ENCODE measurements at regions not wholly inside any gene's neighbourhood (a gene's known extent, or its start where the extent isn't known, plus 50 kb on each side); places are given as distances from the start of the nearest gene placed in this dataset.

DNA sequence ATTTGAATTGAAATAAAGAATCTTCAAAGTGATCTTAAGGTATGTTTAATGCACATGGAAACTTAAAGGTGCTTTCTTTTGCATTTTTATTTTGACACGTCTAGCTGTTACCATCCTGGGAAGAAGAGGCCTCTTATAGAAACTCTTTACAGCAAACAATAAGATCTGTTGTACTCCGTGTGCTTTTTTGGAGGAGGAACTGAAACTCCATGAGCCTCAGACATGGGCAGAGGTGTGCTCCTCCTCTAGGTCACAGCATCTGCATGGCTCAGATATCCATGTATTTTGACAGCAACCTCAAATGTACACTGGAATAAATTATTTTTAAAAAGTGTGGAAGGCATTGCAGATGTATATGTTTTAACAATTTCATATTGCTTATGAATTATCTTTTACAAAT is 783.3 kb upstream of the SALL3 start:
- TF ChIP-seq, protein P1, sequence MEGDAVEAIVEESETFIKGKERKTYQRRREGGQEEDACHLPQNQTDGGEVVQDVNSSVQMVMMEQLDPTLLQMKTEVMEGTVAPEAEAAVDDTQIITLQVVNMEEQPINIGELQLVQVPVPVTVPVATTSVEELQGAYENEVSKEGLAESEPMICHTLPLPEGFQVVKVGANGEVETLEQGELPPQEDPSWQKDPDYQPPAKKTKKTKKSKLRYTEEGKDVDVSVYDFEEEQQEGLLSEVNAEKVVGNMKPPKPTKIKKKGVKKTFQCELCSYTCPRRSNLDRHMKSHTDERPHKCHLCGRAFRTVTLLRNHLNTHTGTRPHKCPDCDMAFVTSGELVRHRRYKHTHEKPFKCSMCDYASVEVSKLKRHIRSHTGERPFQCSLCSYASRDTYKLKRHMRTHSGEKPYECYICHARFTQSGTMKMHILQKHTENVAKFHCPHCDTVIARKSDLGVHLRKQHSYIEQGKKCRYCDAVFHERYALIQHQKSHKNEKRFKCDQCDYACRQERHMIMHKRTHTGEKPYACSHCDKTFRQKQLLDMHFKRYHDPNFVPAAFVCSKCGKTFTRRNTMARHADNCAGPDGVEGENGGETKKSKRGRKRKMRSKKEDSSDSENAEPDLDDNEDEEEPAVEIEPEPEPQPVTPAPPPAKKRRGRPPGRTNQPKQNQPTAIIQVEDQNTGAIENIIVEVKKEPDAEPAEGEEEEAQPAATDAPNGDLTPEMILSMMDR (IDR thresholded peaks at IDR 0.05) = no peak
- TF ChIP-seq POLR2A (IDR thresholded peaks at IDR 0.05) = no peak

Measured in heart left ventricle (tissue), 13 donors.